ENCODE measurements at regions not wholly inside any gene's neighbourhood (a gene's known extent, or its start where the extent isn't known, plus 50 kb on each side); places are given as distances from the start of the nearest gene placed in this dataset.
"Not testable (repeated sequence)": the region's sequence is repeated elsewhere in the genome, so short reads cannot be mapped to it uniquely, and the experiment has no call there.

DNA sequence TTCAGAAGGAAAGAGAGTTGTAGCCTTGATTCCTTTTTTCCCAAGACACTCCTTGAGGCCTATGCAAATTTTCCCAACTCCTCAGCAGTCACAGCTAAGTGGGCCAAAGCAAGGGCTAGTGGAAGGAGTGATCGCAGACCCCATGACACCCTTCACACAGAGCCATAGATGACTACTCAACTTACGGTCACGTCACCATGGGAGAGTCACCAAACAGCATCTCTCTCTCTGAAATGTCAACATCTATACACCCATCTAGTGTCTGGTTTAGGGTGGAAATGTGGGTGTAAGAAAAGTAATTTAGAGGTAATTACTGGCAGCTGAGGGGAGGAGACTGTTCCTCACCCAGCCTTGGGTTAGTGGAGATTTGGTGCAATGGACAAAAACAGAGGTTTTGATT is 109.7 kb upstream of the CRYM start:
- TF ChIP-seq, protein P1, sequence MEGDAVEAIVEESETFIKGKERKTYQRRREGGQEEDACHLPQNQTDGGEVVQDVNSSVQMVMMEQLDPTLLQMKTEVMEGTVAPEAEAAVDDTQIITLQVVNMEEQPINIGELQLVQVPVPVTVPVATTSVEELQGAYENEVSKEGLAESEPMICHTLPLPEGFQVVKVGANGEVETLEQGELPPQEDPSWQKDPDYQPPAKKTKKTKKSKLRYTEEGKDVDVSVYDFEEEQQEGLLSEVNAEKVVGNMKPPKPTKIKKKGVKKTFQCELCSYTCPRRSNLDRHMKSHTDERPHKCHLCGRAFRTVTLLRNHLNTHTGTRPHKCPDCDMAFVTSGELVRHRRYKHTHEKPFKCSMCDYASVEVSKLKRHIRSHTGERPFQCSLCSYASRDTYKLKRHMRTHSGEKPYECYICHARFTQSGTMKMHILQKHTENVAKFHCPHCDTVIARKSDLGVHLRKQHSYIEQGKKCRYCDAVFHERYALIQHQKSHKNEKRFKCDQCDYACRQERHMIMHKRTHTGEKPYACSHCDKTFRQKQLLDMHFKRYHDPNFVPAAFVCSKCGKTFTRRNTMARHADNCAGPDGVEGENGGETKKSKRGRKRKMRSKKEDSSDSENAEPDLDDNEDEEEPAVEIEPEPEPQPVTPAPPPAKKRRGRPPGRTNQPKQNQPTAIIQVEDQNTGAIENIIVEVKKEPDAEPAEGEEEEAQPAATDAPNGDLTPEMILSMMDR (IDR thresholded peaks at IDR 0.05): not testable (repeated sequence)
- TF ChIP-seq POLR2AphosphoS5, EP300, POLR2A (IDR thresholded peaks at IDR 0.05): not testable (repeated sequence)
